NT2/D1 (cell line): ENCODE measurements at regions not wholly inside any gene's neighbourhood (a gene's known extent, or its start where the extent isn't known, plus 50 kb on each side); places are given as distances from the start of the nearest gene placed in this dataset.

Experiments
- SUZ12 ChIP-seq: IDR thresholded peaks from 2 replicates; pipeline ENCODE4 v1.6.1; 2011; ENCODE audit not compliant: insufficient read length, insufficient read depth; ENCODE audit errors: extremely low read depth
- YY1 ChIP-seq: IDR thresholded peaks from 2 replicates; pipeline ENCODE4 v1.6.1; 2011; ENCODE audit not compliant: insufficient read length, insufficient read depth
- ZNF274 ChIP-seq: IDR thresholded peaks from 2 replicates; pipeline ENCODE4 v1.6.1; 2011; ENCODE audit warnings: mild to moderate bottlenecking, low read depth, low read length

DNA sequence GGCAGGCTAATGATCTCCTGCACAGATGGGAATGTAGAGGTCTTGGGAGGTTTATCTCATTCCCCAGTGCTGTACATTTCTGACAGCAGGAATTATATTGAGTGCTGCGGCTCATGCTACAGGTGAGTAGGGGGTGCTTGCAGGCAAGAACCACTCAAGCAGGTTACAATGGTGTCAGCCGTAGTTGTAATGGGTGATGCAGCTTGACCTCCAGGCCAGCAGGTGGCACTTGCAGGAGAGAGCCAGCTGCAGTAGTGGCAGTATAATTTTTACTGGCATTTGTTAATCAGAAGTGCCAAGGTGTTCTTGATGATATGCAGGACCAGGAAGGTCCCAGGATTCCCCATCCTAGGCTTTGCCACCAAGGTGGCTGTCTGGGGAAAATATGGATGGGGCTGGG, 759.6 kb upstream of the NDST4 start:
- TF ChIP-seq YY1 = no peak
- TF ChIP-seq ZNF274 = no peak
- TF ChIP-seq SUZ12 = no peak
